KG1 (cell line): ENCODE measurements at regions not wholly inside any gene's neighbourhood (a gene's known extent, or its start where the extent isn't known, plus 50 kb on each side); places are given as distances from the start of the nearest gene placed in this dataset.

ENCODE experiments used
- DNase-seq: peaks from one replicate; lab custom pipeline; 2025; lab: John Stamatoyannopoulos, UW

DNA sequence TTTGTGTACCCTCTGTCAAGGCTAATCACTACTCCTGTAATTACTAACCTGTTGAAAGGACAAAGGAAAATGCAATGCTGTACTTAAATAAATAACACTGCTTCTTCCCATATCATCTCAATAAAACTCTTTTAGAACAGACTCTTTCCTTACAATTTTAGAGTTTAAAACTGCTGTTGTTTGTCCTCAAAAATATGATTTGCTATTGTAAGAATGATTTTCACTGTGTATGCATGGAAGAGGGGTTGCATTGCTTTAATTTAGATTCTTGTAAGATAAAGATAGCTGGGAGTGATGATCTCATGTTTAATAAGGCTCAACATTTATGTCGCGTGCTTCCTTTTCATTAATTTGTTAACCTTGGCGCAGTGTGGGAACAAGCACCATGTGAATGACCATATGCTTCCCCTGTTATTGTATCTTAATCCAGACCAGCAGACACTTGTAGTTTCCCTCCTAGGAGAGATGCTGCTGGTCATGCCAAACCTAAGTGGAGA is 89.8 kb upstream of the ATXN1 start:
- DNase-seq = no peak

- no peak for DNase-seq
Observed at GRCh38 chr6:16850681-16851026, 89.4 kb upstream of the ATXN1 start.

DNA sequence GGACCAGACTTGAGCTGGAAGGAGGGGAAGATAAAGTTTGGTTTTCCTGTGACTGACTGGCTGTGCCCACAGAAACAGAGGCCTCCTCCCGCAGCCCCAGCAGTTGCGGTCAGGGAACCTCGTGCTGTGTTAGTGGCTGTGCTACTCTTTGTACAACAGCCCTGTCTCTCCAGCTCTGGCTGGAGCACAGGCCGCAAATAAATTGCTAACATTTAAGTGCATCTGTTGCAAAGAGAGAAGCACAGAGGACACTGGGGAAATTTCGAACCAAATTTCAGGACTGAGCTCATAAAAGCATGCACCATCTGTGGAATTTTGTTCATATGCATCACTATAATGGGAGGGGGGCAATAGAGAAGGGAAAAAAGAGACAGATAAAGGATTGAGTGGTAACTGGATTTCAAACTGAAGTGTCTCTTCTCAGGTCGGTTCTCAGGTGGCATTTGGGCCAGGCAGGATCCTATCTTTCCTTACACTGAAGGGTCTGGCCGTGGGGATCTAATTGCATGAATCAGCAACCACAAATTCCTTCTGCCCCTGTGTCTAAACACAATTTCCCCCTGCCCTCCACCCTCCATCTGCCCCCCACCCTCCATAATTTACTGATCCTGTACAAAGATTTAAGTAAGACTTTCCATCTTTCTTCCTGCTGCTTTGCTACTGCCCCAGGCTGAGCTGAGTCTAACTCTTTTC is 88.9 kb upstream of the ATXN1 start:
- no peak for DNase-seq

GRCh38 chr6:16849280-16849987 is 88.2 kb upstream of the ATXN1 start:
- DNase-seq = no peak

DNA sequence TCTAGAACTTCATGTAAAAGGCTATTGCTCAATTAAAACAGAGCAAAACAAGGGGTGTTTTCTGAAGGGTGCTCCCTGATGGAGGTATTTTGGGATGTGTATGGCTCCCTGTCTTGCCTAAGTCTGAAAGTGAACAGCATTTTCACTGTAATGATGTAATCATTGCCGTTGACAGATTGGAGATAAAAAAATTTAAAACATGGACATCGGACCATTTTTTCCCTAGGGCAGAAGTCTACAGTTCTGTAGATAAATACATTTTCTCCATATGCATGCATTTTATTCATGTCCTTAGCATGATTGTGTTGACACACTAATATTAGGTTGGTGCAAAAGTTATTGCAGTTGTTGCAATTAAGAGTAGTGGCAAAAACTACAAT is 85.1 kb upstream of the ATXN1 start:
- no peak for DNase-seq

- no peak for DNase-seq
Observed at GRCh38 chr6:16844183-16844582, 82.9 kb upstream of the ATXN1 start.

DNA sequence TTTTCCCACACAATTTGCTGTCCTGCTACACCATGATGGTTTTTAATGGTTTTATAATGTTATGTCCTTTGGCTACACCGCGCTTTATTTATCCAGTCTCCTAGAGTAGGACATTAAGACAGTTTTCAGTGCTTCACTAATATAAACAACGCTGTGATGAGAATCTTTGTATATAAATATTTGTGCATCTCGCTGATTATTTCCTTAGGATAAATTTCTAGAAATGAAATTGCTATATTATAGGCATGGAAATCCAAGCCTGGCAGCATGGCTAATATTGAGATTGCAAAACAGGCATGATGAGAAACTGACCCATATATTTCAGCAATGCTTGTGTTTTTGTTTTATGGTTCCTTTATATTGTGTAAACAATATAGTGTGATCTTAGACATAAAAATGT is 81.4 kb upstream of the ATXN1 start:
- DNase-seq = no peak

DNA sequence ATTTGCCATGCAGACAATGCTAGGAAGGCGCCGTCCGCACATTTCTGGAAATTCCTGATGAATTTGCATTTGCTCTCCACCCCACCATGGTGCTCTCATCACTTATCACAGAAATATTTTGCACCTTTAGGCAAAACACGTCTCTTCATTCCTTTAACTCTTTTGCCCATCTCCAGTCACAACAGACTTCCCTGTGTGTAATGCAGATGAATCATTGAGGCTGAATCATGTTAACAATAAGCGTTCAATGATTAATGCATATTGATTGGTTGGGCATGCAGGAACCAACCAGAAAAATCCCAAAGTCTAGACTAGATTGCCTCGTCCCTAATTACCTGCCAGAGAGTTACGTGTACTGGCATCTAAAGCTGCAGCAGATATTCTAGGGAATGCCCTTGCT is 80.0 kb upstream of the ATXN1 start:
- no peak for DNase-seq

GRCh38 chr6:16840725-16841124 is 79.5 kb upstream of the ATXN1 start:
- no peak for DNase-seq

- no peak for DNase-seq
Observed at GRCh38 chr6:16840291-16840690, 79.0 kb upstream of the ATXN1 start.

DNA sequence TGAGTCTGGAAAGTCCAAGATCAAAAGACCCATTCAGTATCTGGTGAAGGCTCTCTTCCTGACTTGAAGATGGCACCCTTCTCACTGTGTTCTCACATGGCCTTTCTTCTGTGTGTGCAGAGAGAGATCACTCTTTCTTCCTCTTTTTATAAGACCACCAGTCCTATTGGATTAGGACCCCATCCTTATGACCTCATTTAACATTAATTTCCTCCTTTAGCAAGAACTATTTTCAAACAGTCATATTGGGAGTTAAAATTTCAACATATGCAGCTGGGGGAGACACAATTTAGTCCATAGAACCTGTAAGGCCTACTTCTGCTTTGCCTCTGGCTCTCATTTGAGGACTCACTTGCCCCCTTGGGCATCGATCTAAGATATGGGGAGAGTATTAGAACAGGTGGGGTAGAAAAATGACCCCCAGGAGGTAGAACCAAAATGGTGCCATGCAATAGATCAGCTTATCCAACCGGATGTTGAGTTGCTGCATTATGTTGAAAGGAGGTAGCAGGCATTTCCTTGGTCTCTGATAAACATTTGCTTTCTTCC is 78.4 kb upstream of the ATXN1 start:
- DNase-seq = no peak

DNA sequence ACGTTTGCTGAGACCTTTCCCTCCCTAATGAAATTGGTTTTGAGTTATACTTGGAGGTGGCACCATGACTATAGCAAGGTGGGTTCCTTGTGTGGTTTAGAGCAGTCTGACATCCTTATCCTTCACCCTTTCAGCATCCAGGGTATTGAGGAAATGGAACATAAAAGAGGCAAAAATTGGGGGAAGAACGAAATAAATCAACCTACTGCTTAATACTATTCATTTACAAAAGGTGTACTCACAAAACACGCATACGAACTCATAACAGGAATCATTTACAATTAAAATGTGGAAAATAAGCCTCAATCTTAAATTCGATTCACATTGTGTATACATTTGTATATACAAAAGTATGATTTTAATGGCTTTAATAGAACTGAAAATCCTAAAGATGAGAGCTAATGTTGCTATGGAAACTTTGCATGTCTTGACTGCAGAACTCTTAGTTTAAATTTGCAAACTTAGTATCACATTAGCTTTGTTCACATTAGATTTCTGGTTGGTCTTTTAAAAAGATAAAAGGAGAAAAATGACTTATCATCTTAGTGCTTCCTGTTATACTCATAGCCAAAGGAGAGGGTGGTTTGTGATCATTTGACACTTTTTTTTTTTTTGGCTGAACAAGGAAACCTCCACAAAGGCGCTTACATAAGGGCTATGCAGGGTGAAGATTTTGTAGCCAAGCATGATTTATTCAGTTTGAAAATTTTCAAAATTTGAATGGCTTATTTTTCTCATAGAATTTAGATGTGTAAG is 76.1 kb upstream of the ATXN1 start:
- no peak for DNase-seq

DNA sequence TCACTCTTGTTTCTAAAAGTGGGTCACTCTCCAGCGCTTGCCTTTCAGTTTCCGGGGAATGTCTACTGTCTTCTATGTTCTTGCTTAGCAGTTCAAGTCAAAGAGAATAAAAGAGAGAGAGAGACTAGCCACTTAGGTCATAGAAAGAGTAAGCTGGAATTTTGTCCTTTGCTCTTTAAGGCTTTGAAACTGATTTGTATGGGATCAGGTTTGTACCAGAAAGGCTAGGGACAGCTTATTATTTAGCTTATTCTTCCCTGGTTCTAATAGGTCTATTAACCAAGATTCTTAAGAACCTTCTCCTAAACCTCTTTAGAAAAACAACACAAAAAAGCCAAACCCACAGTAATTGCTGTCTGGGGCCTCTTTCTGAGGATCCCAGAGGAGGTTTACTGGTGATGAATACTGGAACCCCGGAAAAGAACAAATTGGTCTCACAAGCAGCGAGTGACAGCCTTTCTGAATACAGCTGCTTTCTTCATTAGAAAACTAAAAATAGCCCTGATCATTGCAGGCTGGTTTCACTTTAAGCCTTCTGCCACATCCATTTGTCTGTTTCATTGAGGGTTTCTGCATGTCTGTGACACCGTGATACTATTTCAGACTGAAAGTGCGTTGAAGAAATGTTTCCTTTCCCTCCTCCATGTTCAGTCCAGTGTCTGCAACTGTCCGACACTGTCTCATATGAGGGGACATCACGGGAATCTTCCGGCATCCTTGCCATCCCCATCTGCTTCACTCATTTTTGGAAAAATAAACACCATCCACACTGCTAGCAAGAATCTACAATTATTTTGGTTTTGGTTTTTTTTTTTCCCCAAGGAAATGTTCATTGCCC is 75.1 kb upstream of the ATXN1 start:
- DNase-seq = no peak

- no peak for DNase-seq
Observed at GRCh38 chr6:16834242-16834641, 73.0 kb upstream of the ATXN1 start.

DNA sequence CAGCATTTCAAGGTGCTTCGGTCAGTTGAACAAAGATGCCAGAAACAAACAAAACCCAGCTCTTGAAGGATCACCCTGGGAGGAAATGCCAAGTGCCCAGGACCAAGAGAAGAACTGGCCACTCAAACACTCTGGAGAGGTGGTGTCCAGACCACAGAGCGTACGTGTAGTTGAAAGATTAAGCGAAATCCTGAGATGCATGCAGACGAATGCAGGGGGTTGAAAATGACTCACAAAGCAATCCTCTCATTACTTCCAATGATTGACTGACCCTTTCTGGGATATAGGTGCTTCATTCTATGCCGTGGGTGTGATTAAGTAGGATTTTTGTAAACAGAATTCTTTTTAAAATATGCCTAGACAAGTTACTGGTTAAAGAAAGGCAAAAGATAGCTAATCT is 71.5 kb upstream of the ATXN1 start:
- no peak for DNase-seq

DNA sequence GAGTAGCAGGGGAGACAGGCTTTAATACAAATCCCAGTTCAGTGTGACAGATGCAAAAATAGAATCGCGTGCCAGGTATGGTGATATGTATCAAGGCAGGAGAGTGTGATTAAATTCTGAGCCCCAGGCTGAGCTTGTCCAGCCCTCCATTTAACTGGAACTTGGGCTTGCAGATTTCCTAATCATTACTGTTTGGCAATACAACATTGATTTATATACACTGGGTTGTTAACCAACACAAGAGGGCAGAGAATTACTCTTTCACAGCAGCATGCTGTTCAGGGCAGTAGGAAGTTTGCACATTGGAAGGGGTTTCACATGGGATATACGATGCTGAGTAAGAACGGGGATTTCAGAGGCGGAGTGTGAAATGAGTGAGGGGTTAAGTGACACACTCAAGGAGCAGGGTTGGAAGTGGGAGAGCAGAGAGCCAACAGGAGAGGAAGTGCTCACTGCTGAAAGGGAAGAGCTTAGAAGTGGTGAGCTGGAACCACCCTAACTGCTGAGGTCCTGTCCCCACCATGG is 70.8 kb upstream of the ATXN1 start:
- DNase-seq = no peak

DNA sequence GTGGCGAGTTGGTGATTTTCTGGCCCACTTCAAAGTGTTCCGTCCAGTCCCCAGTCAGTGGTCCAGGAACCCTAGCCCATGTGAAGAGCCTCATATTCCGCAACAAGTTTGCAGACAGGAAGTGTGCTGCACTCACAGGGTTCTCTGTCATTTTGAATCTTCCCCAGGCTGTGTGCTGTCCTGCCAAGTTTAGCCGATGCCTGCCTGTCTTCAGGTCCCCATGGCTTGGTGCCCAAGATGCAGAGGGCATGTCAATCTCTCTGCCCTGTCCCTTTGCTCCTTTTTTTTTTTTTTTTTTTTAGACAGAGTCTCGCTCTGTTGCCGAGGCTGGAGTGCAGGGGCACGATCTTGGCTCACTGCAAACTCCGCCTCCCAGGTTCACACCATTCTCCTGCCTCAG is 69.9 kb upstream of the ATXN1 start:
- DNase-seq = no peak

GRCh38 chr6:16828058-16828457 is 66.8 kb upstream of the ATXN1 start:
- no peak for DNase-seq

DNA sequence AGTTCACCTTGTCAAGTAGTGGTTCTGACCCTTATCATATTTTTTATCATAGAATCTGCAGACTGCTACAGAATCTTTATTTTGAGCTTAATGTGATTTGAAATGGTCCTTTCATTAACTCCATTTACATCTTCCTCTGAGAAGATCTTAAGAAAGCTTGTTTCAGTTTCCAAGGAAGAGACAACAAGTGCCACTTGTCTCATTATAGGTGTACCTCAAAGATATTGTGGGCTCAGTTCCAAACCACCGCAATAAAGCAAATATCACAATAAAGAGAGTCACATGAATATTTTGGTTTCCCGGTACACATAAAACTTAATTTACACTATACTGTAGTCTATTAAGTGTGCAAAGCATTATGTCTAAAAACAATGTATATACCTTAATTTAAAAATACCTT is 66.4 kb upstream of the ATXN1 start:
- no peak for DNase-seq

- no peak for DNase-seq
Observed at GRCh38 chr6:16825784-16826183, 64.5 kb upstream of the ATXN1 start.

DNA sequence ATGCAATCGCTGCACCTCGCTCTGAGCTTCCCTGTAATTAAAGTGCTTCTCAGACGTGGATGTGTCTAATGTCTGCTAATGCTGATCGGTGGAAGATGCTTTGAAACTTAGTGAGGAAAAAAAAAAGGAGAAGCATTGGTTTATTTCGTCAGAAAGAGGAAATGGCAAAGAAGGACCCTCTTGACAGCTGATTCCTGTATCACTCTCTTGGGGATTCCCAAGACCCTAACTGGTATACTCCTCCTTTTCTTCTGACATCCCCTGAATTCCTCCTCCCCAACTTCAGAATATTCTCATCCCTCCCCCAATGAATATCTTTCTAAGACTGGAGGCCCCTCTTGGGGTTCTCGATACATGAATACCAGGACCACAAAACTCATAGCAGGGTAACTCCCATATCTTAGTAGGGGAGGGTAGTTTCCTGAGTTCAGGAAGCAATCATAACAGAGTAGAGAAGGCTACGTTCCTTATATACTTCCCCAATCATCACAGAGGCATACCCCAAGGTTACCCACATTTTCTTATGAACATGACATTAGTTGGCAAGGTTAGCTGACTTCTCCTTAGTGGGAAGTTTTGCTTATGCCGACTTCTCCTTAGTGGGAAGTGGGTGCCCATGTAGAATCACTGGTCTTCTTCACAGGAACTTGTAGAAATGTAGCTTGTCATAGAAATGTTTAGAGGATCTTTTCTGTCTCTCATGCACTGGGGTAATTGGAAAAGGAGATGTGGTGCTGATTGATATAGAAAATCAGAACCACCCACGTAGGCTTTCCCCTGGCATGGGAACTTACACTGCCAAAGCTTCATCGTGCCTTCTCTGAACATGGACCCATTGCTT is 63.8 kb upstream of the ATXN1 start:
- peak; percentile 28 for DNase-seq
